NCI-H128 (cell line): ENCODE measurements at regions not wholly inside any gene's neighbourhood (a gene's known extent, or its start where the extent isn't known, plus 50 kb on each side); places are given as distances from the start of the nearest gene placed in this dataset.

Experiments used
- DNase-seq: peaks from one replicate; lab custom pipeline; 2025; ENCODE audit not compliant: unreplicated experiment; lab: John Stamatoyannopoulos, UW

- DNase-seq, result no peak
Measured at GRCh38 chr4:11895766-11896165, 467.1 kb upstream of the HS3ST1 start.

DNA sequence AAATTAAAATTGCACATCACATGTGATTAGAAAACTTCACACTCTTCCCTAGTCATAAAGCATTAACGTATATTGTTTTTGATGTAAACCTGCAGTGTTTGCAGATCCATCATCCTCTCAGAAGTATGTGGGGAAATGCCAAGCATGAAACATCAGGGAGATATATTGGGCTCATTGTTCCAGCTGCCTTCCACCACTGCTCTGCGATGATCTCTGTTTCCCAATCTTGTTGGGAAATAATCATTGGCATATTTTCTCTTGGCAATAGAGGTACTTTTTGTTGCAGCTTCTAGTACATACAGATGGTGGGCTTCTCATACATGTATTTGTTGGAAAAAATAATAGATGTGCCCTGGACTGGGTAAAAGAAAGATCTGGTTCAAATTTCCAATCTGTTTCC is 466.3 kb upstream of the HS3ST1 start:
- DNase-seq, result no peak

GRCh38 chr4:11894221-11894620 is 465.5 kb upstream of the HS3ST1 start:
- DNase-seq, result no peak

DNA sequence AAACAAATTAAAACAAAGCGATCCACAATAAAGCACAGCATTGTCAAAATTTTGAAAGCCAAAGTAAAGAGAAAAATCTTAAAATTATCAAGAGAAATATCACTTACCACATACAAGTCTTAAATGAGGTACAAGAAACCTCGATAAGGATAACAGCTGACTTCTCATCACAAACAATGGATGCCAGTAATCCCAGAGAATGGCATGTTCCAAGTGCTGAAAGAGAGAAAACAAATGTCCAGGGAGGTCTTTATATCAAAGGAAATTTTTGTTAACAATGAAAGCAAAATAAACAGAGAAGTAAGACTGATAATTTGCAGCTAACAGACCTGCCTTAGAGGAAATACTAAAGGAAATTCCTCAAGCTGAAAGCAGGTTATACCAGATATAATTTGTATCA is 460.4 kb upstream of the HS3ST1 start:
- no peak for DNase-seq

DNA sequence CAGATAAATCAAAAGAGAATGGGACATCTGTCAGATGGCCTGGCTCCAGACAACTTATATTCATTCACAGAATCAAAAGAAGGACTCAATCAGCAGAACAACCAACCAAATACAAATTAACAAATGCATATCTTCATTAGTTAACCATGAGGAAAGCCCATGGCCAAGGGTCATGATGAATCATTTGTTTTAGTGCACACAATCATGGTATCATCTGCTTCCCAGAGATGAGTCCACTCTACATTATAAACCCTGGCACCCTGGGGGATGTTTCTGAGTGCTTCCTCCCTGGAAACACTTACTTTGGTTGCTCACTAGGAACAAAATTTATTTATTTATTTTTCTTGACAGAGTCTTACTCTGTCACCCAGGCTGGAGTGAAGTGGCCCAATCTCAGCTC is 453.3 kb upstream of the HS3ST1 start:
- no peak for DNase-seq

DNA sequence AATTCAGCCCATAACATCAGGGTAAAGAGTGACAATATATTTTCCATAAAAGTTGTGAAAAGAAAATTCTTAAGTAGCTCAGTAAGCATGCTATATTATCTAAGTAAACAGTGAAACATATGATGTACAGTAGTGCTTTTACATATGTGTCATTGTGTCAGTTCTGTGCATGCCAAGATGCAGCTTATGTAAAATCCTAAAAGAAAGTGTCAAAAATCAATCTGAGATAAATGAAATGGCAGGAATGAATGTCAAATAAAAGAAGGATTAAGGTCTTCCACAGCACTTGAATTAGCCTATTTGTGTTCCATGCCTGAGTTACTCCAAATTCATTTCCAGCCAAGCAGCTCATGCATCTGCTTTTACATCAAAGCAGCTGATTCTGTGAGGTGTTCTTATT is 452.7 kb upstream of the HS3ST1 start:
- no peak for DNase-seq

- DNase-seq, result no peak
Measured at GRCh38 chr4:11878241-11878640, 449.5 kb upstream of the HS3ST1 start.

DNA sequence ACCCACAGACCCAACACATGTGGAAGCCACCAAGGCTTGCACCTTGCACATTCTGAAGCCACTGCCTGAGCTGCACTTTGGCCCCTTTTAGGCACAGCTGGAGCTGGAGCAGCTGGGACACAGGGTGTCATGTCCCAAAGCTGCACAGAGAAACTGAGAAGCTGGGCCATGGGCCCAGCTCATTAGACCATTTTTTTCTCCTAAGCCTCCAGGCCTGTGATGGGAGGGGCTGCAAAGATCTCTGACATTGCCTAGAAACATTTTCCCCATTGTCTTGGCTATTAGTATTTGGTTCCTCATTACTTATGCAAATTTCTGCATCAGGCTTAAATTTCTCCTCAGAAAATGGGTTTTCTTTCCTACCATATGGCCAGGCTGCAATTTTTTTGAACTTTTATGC is 447.4 kb upstream of the HS3ST1 start:
- no peak for DNase-seq

GRCh38 chr4:11869191-11869870 is 440.6 kb upstream of the HS3ST1 start:
- no peak for DNase-seq

DNA sequence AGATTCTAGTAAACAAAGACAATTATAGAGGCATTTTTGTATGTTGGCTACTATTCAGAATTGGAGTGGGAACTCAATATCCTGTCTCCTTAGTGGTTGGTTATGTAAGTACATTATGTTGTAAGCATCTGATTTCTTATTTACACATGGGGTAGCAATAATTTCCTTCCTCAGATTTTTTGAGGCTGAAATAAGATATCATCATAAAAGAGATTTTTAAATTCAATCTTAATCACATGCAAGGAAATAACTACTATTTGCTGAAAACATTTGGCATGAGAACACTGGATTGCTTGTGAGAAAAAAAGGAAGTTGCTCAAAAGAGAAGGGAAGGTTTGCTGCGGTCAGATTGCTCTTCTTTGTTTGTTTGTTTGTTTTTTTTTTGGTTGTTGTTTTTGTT is 437.7 kb upstream of the HS3ST1 start:
- DNase-seq, result no peak

DNA sequence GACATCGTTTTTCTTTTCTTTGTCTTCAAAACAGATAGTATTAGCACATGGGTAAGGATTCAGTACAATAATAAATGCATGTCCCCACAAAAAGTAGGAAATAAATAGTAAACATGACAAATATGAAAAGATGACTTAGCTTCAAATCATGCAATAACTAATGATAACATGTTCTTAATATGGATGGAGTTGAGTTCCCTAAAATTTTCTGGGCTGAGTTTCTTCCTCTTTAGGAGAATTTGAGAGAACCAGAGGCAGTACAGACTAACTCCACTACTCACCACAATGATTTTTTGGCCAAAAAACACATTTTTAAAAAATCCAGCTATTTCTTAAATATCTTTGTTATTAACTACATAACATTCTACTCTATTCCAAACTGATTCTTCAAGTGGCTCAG is 432.3 kb upstream of the HS3ST1 start:
- no peak for DNase-seq

DNA sequence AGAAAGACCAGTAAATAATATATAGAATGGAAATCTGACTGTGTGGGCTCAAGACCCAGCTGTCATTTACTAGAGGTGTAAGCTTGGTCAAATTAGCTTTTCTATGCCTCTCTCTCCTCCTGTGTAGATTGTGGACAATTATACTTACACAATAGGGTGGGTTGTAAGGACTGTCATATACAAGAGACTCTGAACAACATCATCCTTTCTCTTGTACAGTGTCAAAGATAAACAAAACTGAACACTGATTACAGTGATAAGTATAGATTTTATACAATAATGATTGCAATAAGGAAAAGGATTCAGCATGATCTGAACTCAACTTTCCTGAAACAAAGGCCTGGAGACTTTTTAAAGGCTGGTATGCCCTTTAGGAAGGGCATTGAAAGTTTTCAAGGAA is 429.2 kb upstream of the HS3ST1 start:
- DNase-seq, result no peak

DNA sequence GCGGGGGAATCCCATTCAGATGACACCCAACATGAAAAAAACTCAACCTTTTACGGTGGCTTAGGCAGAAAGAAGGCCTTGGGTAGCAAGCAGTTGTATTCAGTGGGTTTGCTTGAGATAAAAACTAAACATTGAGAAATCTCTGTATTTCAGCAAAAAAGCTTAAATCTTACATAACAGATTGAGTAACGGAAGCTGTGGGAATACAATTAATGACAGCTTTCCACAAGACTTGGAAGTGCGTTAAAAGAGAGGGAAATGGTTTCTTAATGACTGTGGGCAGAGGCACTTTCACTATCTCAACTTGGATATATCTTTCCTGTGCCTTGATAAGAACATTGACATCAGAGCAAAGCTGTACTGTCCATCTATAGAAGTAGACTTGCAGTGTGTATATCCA is 418.5 kb upstream of the HS3ST1 start:
- DNase-seq, result no peak

GRCh38 chr4:11843927-11844326 is 415.2 kb upstream of the HS3ST1 start:
- DNase-seq, result no peak

GRCh38 chr4:11843340-11843739 is 414.6 kb upstream of the HS3ST1 start:
- DNase-seq, result no peak

GRCh38 chr4:11842620-11843263 is 414.0 kb upstream of the HS3ST1 start:
- DNase-seq, result no peak

GRCh38 chr4:11839889-11840288 is 411.2 kb upstream of the HS3ST1 start:
- no peak for DNase-seq

- DNase-seq, result no peak
Measured at GRCh38 chr4:11831739-11832138, 403.0 kb upstream of the HS3ST1 start.

DNA sequence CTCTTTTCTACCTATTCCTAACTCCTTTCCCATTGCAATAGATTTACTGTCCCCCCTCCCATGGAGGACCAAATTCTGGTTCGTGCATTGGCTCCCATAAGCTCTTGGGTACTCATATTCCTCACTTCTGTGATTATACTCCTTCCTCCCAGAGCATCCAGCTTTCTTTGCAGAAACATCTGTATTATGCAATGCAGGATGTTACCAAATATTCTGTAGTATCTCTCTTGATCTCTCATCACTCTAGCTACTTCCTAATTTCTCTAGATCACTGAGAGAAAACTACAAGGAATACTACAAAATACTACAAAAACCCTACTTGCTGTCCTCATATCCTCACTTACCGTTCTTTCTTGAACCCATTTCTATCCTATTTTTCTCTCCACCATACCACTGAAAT is 395.9 kb upstream of the HS3ST1 start:
- DNase-seq, result no peak

GRCh38 chr4:11821772-11822430 is 393.2 kb upstream of the HS3ST1 start:
- no peak for DNase-seq

DNA sequence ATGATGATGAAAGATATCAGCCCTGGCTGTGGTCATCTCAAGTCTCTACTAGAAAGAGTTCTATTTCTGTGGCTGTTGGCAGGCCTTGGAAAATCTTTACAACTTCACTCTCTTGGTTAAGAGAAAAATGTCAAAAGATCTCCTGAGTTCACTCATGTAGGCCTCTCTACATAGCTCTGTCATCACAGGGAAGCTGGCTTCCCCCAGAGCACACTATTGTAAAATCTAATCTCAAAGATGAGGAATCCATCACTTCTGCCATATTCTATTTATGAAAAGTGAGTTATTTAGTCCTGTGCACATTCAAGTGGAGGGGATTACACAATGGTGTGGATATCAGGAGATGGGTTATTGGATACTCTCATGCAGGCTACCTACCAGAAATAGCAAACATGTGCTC is 388.4 kb upstream of the HS3ST1 start:
- no peak for DNase-seq

DNA sequence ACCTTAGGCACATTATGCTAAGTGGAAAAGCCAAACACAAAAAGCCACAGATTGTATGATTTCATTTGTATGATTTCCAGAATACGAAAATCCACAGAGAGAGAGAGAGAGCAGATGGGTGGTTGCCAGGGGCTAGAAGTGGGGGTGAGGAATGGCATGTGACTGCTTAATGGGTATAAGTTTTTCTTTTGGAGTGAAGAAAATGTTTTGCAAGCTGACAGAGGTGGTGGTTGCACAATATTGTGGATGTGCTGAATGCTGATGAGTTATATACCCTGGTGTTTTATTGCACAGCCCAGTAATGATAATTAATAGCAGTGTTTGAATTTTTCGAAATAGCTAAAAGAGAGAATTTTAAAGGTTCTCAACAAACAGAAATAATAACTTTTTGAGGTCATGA is 386.1 kb upstream of the HS3ST1 start:
- DNase-seq, result no peak
